ENCODE measurements at regions not wholly inside any gene's neighbourhood (a gene's known extent, or its start where the extent isn't known, plus 50 kb on each side); places are given as distances from the start of the nearest gene placed in this dataset.

DNA sequence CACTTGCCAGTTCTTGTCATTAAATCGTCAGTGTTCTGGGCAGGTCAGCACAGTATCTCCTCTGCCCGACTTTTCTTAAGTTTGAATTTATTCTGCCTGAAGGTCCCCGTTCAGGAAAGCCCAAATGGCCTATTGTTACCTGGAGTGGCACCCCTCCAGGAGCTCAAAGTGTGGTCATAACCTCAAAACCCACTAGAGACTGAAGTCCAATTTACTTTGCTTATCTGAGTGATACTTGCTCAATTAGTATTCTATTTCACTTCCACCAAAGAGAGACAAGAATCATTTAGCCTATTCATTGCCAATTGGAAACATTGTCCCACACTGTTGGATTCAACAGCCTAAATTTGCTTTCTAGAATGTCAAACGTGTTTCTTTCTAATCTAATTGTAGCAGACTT is 375.3 kb downstream of the LNPK start:
- POLR2A ChIA-PET = no interaction called here
- WGBS (ENCODE audit: missing lambda C conversion rate) = 3% methylated on average over 4 of the region's 4 CpGs
- FAIRE-seq = no peak

DNA sequence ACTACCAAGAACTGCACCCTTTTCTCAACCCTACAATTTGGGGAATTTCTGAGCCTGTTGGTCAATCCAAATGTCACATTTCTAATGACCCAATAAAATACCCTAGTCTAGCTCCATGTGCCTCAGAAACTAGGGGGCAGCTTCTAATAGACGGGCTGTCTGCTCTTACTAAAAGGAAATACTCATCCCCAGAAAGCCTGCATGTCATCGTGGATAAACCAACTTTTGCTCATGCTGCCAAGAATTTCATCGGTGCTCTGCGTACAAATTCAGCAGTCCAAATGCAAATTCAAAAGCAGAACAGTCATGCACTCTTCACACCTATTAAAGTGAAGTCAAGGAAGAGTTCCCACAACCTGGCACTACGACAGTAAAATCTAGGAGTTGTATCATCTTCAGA is 377.3 kb downstream of the LNPK start:
- DNase-seq (ENCODE audit: low read depth in 1 of 2, low spot score in 1 of 2) (no peak), FAIRE-seq (no peak), ATAC-seq (no peak)
- no peaks in the 10 kb centered on the region for H3K4me1 ChIP-seq
- no peak overlapping the region for H3K27ac ChIP-seq
- 2% methylated on average over 5 of the region's 5 CpGs for WGBS (ENCODE audit: missing lambda C conversion rate)
- no peak for TF ChIP-seq EHMT2 (IDR thresholded peaks at IDR 0.05; ENCODE audit: low read depth)
- TF ChIP-seq, protein P1, sequence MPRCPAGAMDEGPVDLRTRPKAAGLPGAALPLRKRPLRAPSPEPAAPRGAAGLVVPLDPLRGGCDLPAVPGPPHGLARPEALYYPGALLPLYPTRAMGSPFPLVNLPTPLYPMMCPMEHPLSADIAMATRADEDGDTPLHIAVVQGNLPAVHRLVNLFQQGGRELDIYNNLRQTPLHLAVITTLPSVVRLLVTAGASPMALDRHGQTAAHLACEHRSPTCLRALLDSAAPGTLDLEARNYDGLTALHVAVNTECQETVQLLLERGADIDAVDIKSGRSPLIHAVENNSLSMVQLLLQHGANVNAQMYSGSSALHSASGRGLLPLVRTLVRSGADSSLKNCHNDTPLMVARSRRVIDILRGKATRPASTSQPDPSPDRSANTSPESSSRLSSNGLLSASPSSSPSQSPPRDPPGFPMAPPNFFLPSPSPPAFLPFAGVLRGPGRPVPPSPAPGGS (IDR thresholded peaks at IDR 0.05) = no peak
- TF ChIP-seq, protein P2, sequence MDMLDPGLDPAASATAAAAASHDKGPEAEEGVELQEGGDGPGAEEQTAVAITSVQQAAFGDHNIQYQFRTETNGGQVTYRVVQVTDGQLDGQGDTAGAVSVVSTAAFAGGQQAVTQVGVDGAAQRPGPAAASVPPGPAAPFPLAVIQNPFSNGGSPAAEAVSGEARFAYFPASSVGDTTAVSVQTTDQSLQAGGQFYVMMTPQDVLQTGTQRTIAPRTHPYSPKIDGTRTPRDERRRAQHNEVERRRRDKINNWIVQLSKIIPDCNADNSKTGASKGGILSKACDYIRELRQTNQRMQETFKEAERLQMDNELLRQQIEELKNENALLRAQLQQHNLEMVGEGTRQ (IDR thresholded peaks at IDR 0.05) = no peak
- no peak for TF ChIP-seq GATA3 (IDR thresholded peaks at IDR 0.05; ENCODE audit: borderline replicate concordance)
- no peak for TF ChIP-seq MAFK (IDR thresholded peaks at IDR 0.05; ENCODE audit: partially characterized antibody)
- TF ChIP-seq, protein P3, sequence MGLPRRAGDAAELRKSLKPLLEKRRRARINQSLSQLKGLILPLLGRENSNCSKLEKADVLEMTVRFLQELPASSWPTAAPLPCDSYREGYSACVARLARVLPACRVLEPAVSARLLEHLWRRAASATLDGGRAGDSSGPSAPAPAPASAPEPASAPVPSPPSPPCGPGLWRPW (IDR thresholded peaks at IDR 0.05) = no peak
- TF ChIP-seq KDM1A (IDR thresholded peaks at IDR 0.05; ENCODE audit: low read depth) = no peak
- TF ChIP-seq, protein P4, sequence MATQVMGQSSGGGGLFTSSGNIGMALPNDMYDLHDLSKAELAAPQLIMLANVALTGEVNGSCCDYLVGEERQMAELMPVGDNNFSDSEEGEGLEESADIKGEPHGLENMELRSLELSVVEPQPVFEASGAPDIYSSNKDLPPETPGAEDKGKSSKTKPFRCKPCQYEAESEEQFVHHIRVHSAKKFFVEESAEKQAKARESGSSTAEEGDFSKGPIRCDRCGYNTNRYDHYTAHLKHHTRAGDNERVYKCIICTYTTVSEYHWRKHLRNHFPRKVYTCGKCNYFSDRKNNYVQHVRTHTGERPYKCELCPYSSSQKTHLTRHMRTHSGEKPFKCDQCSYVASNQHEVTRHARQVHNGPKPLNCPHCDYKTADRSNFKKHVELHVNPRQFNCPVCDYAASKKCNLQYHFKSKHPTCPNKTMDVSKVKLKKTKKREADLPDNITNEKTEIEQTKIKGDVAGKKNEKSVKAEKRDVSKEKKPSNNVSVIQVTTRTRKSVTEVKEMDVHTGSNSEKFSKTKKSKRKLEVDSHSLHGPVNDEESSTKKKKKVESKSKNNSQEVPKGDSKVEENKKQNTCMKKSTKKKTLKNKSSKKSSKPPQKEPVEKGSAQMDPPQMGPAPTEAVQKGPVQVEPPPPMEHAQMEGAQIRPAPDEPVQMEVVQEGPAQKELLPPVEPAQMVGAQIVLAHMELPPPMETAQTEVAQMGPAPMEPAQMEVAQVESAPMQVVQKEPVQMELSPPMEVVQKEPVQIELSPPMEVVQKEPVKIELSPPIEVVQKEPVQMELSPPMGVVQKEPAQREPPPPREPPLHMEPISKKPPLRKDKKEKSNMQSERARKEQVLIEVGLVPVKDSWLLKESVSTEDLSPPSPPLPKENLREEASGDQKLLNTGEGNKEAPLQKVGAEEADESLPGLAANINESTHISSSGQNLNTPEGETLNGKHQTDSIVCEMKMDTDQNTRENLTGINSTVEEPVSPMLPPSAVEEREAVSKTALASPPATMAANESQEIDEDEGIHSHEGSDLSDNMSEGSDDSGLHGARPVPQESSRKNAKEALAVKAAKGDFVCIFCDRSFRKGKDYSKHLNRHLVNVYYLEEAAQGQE (IDR thresholded peaks at IDR 0.05) = no peak
- no peak for TF ChIP-seq ESRRA (IDR thresholded peaks at IDR 0.05; ENCODE audit: borderline replicate concordance, low read length)
- no peak for TF ChIP-seq PHF8 (IDR thresholded peaks at IDR 0.05; ENCODE audit: borderline replicate concordance, low read depth)
- TF ChIP-seq POLR2A (IDR thresholded peaks at IDR 0.05; ENCODE audit: low read length) = no peak
- no peaks in the 10 kb centered on the region for H3K9me3 ChIP-seq
- no peak overlapping the region for H3K4me3 ChIP-seq
- H3K4me2 ChIP-seq = no peak overlapping the region
- ChIA-PET CTCF (no interaction called here), POLR2A (no interaction called here)

More for the DNA sequence above, 375.3 kb downstream of the LNPK start:
- Histone ChIP-seq H3K4me1 (no peaks in the 10 kb centered on the region), H3K9me3 (no peaks in the 10 kb centered on the region), H3K27ac (no peak overlapping the region), H3K4me2 (no peak overlapping the region), H3K4me3 (no peak overlapping the region)
- TF ChIP-seq ZNF302 (CRISPR knock-in tag; IDR thresholded peaks at IDR 0.05) = no peak
- no peak for TF ChIP-seq BHLHE40 (IDR thresholded peaks at IDR 0.05; ENCODE audit: low read depth, low read length)
- no peak for TF ChIP-seq FOSB (CRISPR knock-in tag; IDR thresholded peaks at IDR 0.05)
- no peak for TF ChIP-seq EHMT2 (IDR thresholded peaks at IDR 0.05; ENCODE audit: low read depth)
- no peak for TF ChIP-seq PHF8 (IDR thresholded peaks at IDR 0.05; ENCODE audit: borderline replicate concordance, low read depth)
- no peak for TF ChIP-seq MYC (IDR thresholded peaks at IDR 0.05; ENCODE audit: borderline replicate concordance, low read length)
- TF ChIP-seq CHD2 (IDR thresholded peaks at IDR 0.05; ENCODE audit: low read length, partially characterized antibody) = no peak
- TF ChIP-seq EP300 (IDR thresholded peaks at IDR 0.05) = no peak
- TF ChIP-seq NFE2L2 (conservative IDR thresholded peaks at IDR 0.05; ENCODE audit: low read length) = no peak
- TF ChIP-seq RAD21 (conservative IDR thresholded peaks at IDR 0.05 in 1 of 2, IDR thresholded peaks at IDR 0.05 in 1 of 2) = no peak
- no peak for TF ChIP-seq MAZ (IDR thresholded peaks at IDR 0.05; ENCODE audit: borderline replicate concordance, low read depth, low read length)
- TF ChIP-seq CEBPB (IDR thresholded peaks at IDR 0.05) = no peak
- TF ChIP-seq FOSL2 (IDR thresholded peaks at IDR 0.05) = no peak
- TF ChIP-seq FOSL2 (CRISPR knock-in tag; IDR thresholded peaks at IDR 0.05) = no peak
- CTCF ChIA-PET = interaction anchor here (0.6 kb wide), 1 partner anchor 990 kb away, joined by 4 read pairs; no protein-coding TSS in a partner anchor
- DNase-seq (ENCODE audit: low read depth in 1 of 2, low spot score in 1 of 2) (no peak), ATAC-seq (no peak)
